Esophagus muscularis mucosa (tissue), 4 donors: ENCODE measurements at regions not wholly inside any gene's neighbourhood (a gene's known extent, or its start where the extent isn't known, plus 50 kb on each side); places are given as distances from the start of the nearest gene placed in this dataset.

Experiments
- CTCF ChIP-seq, 3 experiments: fragments of 200-600 bp in 2 of 3; fragments of 450-650 bp in 1 of 3; sonication (generic) in 2 of 3; IDR thresholded peaks; one replicate each; pipeline ENCODE4 v1.5.1; 2017 to 2019; ENCODE audit warnings: antibody characterized with exemption in 3 of 3, mild to moderate bottlenecking in 2 of 3, moderate library complexity in 1 of 3
- EP300 ChIP-seq: sonication (generic); formaldehyde crosslinking; IDR thresholded peaks from one replicate; pipeline ENCODE4 v1.6.1; 2017; ENCODE audit warnings: antibody characterized with exemption
- POLR2A ChIP-seq: fragments of 450-650 bp; IDR thresholded peaks from one replicate; pipeline ENCODE4 v1.6.1; 2017; ENCODE audit warnings: antibody characterized with exemption, moderate library complexity, mild to moderate bottlenecking, low read depth

DNA sequence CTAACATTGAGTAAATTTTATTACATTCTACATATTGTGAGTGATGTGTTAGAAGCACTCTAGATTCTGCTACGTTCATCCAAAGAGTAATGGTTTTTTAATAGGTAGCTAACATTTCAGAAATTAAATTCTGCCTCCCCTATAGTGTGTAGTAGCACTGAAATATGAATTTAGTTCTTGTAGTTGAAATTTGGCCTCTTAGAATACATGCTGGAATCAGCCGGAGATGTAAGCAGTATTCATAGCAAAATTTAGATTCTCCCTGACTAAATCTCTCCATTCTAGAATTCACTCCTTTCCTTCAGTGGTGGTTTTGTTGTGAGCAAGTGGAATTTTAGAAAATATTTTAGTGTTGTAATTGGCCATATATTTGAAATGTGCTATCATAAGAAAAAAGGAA lies 799.9 kb upstream of the CDH10 start:
- TF ChIP-seq CTCF (IDR thresholded peaks at IDR 0.05) = no peak
- no peak for TF ChIP-seq POLR2A
- TF ChIP-seq EP300 = no peak
